ENCODE measurements at regions not wholly inside any gene's neighbourhood (a gene's known extent, or its start where the extent isn't known, plus 50 kb on each side); places are given as distances from the start of the nearest gene placed in this dataset.

- POLR2A ChIA-PET = no interaction called here
- H3K27me3 ChIP-seq (ENCODE audit: control insufficient read depth, insufficient read depth, low read length) = no peaks in the 10 kb centered on the region
- H3K9me3 ChIP-seq (ENCODE audit: control insufficient read depth, insufficient read depth, low read length) = no peaks in the 10 kb centered on the region
- CTCF ChIA-PET = no interaction called here
- no peak for TF ChIP-seq CTCF (IDR thresholded peaks at IDR 0.05; ENCODE audit: low read depth, low read length)
- DNase-seq (ENCODE audit: low read depth, low spot score) = peak; percentile 86
- H3K4me3 ChIP-seq (ENCODE audit: low read depth, low read length) = no peak overlapping the region
- H3K27ac ChIP-seq (ENCODE audit: low read depth, low read length) = peak overlapping the region; percentile 63
These were observed 194.0 kb downstream of the TOMM20 start for GRCh38 chr1:234934611-234935033.

- Histone ChIP-seq H3K27me3 (ENCODE audit: control insufficient read depth, insufficient read depth, low read length) (no peaks in the 10 kb centered on the region), H3K27ac (ENCODE audit: low read depth, low read length) (peak overlapping the region; percentile 63), H3K9me3 (ENCODE audit: control insufficient read depth, insufficient read depth, low read length) (no peaks in the 10 kb centered on the region), H3K4me3 (ENCODE audit: low read depth, low read length) (no peak overlapping the region)
- ChIA-PET CTCF (interaction anchor here (1.4 kb wide), 1 partner anchor 151 kb away, joined by 3 read pairs; no protein-coding TSS in a partner anchor), POLR2A (interaction anchor here (1.5 kb wide), 1 partner anchor 29 kb away, joined by 5 read pairs; no protein-coding TSS in a partner anchor)
- DNase-seq (ENCODE audit: low read depth, low spot score) = no peak
- TF ChIP-seq CTCF (IDR thresholded peaks at IDR 0.05; ENCODE audit: low read depth, low read length) = no peak
These were observed 195.2 kb downstream of the TOMM20 start for GRCh38 chr1:234933475-234933874.

- H3K4me3 ChIP-seq (ENCODE audit: low read depth, low read length) = no peak overlapping the region
- ChIA-PET POLR2A (interaction anchor here (0.6 to 1.5 kb wide), 2 partner anchors 30 to 321 kb away, joined by 4 to 5 read pairs; no protein-coding TSS in a partner anchor), CTCF (interaction anchor here (1.4 kb wide), 1 partner anchor 151 kb away, joined by 3 read pairs; no protein-coding TSS in a partner anchor)
- peak overlapping the region; percentile 61 for H3K27ac ChIP-seq (ENCODE audit: low read depth, low read length)
- H3K27me3 ChIP-seq (ENCODE audit: control insufficient read depth, insufficient read depth, low read length) = no peaks in the 10 kb centered on the region
- no peaks in the 10 kb centered on the region for H3K9me3 ChIP-seq (ENCODE audit: control insufficient read depth, insufficient read depth, low read length)
- TF ChIP-seq CTCF (IDR thresholded peaks at IDR 0.05; ENCODE audit: low read depth, low read length) = no peak
- DNase-seq (ENCODE audit: low read depth, low spot score) = no peak
These were observed 195.9 kb downstream of the TOMM20 start for GRCh38 chr1:234932511-234933430.

- no peak overlapping the region for H3K27ac ChIP-seq (ENCODE audit: low read depth, low read length)
- TF ChIP-seq CTCF (IDR thresholded peaks at IDR 0.05; ENCODE audit: low read depth, low read length) = no peak
- H3K9me3 ChIP-seq (ENCODE audit: control insufficient read depth, insufficient read depth, low read length) = no peaks in the 10 kb centered on the region
- CTCF ChIA-PET = interaction anchor here (1.4 kb wide), 1 partner anchor 152 kb away, joined by 3 read pairs; no protein-coding TSS in a partner anchor
- POLR2A ChIA-PET = no interaction called here
- H3K4me3 ChIP-seq (ENCODE audit: low read depth, low read length) = no peak overlapping the region
- DNase-seq (ENCODE audit: low read depth, low spot score) = no peak
- no peaks in the 10 kb centered on the region for H3K27me3 ChIP-seq (ENCODE audit: control insufficient read depth, insufficient read depth, low read length)
These were observed 196.5 kb downstream of the TOMM20 start for GRCh38 chr1:234932106-234932505.

GRCh38 chr1:234931404-234931973 lies 197.1 kb downstream of the TOMM20 start:
- Histone ChIP-seq H3K4me3 (ENCODE audit: low read depth, low read length) (no peak overlapping the region), H3K9me3 (ENCODE audit: control insufficient read depth, insufficient read depth, low read length) (no peaks in the 10 kb centered on the region), H3K27ac (ENCODE audit: low read depth, low read length) (no peak overlapping the region), H3K27me3 (ENCODE audit: control insufficient read depth, insufficient read depth, low read length) (no peaks in the 10 kb centered on the region)
- DNase-seq (ENCODE audit: low read depth, low spot score) = no peak
- TF ChIP-seq CTCF (IDR thresholded peaks at IDR 0.05; ENCODE audit: low read depth, low read length) = no peak
- ChIA-PET CTCF (no interaction called here), POLR2A (no interaction called here)

All from AG04450 (cell line).